GM13976 (cell line): ENCODE measurements at regions not wholly inside any gene's neighbourhood (a gene's known extent, or its start where the extent isn't known, plus 50 kb on each side); places are given as distances from the start of the nearest gene placed in this dataset.

Experiments
- DNase-seq: peaks from one replicate; pipeline ENCODE4 v3.0.0; 2012; ENCODE audit warnings: low spot score
- in situ Hi-C: fragments of 300-500 bp; cut with MboI; formaldehyde crosslinking; loops from one replicate; pipeline ENCODE4 v1.12.0; 2022; ENCODE audit warnings: low sequenced_read_pairs, mixed read lengths, inconsistent platforms; ENCODE audit not compliant: unreplicated experiment
- TF ChIP-seq, protein P1 (sequence below): IDR thresholded peaks from 2 replicates; pipeline ENCODE4 v1.5.1; 2012; ENCODE audit warnings: borderline replicate concordance, mild to moderate bottlenecking; ENCODE audit not compliant: insufficient read depth; ENCODE audit errors: extremely low read depth, missing control alignments, control extremely low read depth

DNA sequence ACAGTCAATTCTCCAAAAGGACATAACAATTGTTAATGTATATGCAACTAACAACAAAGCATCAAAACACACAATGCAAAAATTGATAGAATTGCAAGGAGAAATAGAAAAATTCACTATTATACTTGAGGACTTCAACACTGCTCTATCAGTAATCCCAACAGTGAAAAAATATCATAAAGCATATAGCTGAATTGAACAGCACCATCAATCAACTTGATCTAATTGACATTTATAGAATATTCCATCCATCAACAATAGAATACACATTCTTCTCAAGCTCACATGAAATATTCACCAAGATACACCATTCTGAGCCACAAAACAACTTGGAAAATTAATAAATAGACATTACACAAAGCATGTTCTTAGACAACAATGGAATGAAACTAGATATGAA is 60.1 kb upstream of the ASXL3 start:
- DNase-seq = no peak
- TF ChIP-seq, protein P1, sequence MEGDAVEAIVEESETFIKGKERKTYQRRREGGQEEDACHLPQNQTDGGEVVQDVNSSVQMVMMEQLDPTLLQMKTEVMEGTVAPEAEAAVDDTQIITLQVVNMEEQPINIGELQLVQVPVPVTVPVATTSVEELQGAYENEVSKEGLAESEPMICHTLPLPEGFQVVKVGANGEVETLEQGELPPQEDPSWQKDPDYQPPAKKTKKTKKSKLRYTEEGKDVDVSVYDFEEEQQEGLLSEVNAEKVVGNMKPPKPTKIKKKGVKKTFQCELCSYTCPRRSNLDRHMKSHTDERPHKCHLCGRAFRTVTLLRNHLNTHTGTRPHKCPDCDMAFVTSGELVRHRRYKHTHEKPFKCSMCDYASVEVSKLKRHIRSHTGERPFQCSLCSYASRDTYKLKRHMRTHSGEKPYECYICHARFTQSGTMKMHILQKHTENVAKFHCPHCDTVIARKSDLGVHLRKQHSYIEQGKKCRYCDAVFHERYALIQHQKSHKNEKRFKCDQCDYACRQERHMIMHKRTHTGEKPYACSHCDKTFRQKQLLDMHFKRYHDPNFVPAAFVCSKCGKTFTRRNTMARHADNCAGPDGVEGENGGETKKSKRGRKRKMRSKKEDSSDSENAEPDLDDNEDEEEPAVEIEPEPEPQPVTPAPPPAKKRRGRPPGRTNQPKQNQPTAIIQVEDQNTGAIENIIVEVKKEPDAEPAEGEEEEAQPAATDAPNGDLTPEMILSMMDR = no peak
- in situ Hi-C loops = no loop called here

DNA sequence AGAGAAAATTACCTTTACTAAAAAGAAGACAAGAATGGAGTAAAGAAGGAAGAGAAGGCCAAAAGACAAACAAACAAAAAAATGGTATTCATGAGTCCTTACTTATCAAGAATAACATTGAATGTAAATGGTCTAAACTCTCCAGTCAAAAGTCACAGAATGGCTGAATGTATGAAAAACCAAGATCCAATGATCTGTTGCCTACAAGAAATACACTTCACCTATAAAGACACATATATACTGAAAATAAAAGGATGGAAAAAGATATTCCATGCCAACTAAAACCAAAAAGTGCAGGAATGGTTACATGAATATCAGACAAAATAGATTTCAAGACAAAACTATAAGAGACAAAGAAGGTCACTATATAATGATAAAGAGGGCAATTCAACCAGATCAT is 65.0 kb upstream of the ASXL3 start:
- no peak for DNase-seq
- in situ Hi-C loops = no loop called here
- TF ChIP-seq, protein P1 = no peak

DNA sequence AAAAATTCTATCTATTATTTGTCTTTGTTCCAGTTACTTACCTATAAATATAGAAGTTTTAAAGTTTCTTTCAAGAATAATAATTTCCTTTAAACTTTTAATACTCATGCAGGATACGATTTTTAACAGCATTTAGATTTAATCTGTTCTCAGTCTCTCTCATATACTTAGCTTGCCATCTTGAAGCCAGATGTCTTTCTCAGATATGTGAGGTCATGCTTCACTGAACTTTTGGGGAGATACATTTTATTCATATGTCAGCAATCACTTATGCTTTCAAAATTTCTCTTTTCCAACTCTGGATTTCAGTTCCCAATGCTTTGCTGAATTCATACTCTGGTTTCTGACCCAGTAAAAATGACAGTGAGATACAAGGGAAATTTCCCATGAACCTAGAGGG is 66.5 kb upstream of the CCDC178 start:
- DNase-seq = no peak
- TF ChIP-seq, protein P1 = no peak
- in situ Hi-C loops = no loop called here

DNA sequence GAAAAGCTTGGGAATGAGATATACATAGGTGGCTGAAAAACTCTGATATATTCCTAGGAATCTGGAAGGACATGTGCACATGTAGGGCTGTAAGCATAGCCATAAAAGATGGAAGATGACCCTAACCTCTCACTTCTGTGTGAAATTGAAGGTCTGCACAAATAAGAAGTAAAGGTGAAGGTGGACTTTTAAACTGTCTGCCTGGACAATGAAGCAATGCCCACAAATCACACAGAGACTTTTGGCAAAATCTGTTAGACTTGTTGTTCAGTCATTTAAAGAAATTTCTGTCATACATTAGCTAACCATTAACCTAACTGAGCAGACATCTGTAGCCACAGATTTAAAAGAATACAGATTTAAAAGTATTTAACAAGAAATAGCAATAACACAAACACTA is 65.3 kb upstream of the CCDC178 start:
- DNase-seq = no peak
- TF ChIP-seq, protein P1 = no peak
- in situ Hi-C loops = no loop called here

DNA sequence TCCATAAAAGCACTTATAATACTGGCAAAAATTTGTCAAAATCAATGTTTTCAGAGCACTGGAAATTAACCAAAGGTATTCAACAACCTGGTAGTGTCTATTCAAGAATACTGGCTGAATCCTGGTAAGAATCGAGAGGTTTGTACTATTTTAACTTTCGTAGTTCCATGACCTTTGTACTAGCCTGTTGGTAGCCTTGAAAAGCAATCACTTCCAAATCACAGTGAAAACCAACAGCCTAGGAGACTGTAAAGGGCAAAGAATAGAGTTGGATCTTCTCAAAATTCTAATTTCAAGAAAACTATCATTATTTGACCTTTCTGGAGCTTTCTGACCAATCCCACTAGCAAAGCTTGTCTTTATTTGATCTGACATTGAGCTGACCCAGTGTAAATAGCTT is 64.8 kb upstream of the CCDC178 start:
- TF ChIP-seq, protein P1 = no peak
- DNase-seq = no peak

DNA sequence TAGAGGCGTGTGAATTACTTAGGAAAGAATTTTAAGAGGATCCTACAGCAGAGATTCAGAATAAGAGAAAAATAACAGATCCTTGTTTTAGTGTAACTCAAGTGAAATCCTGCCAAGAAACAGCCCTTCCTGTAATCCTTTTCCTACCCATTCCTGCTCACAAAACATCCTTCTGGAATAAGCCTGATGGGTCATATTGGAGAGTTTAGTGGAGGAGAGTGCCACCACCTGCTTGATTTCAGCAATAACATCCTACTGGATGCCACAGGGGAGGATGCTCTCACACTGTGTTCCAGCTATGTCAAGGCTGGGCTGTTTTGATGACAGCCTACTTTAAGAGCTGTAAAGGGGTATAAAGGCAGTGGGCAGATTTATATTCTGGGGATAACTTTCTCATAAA is 54.8 kb upstream of the CCDC178 start:
- in situ Hi-C loops = no loop called here
- TF ChIP-seq, protein P1 = peak; percentile 32
- DNase-seq = no peak

More for the DNA sequence above, 64.8 kb upstream of the CCDC178 start:
- in situ Hi-C loops = no loop called here
